ENCODE measurements at regions not wholly inside any gene's neighbourhood (a gene's known extent, or its start where the extent isn't known, plus 50 kb on each side); places are given as distances from the start of the nearest gene placed in this dataset.
"Not testable (repeated sequence)": the region's sequence is repeated elsewhere in the genome, so short reads cannot be mapped to it uniquely, and the experiment has no call there.

DNA sequence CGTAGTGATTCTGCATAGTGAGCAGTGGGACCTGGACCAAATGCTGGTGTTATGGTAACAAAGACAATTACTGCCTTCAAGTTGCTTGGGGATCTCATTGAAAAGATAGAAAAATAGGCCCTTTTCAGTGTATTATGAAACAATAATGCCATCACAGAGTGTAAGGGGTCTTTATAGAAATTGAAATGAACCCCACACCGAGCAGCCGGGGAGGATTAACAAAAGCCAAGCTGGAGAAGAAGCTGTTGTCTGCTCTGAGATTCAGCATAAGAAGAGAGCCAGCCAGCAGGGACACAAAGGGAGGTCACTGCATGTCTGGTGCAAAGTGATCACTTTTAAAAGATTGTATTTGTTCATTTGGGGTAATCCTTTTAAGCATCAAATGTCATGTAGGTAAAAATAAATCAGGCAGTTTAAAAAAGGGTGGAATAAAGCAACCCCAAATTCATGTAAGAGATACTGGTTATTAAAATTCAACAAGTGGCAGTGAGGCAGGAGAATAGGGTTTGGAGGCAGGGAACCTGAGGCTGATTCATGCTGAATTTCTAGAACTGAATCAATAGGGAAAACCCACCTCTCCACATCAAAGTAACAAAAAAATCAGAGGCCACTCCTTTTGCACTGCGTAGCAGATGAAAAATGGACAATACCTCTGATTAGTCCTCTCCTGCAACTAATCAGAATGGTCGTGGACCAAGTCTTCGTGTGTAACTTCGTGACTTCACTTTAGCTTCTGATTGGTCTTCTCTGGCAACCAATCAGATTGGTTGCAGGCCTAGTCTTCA is 1548.3 kb upstream of the SLC10A2 start:
- TF ChIP-seq, protein P1, sequence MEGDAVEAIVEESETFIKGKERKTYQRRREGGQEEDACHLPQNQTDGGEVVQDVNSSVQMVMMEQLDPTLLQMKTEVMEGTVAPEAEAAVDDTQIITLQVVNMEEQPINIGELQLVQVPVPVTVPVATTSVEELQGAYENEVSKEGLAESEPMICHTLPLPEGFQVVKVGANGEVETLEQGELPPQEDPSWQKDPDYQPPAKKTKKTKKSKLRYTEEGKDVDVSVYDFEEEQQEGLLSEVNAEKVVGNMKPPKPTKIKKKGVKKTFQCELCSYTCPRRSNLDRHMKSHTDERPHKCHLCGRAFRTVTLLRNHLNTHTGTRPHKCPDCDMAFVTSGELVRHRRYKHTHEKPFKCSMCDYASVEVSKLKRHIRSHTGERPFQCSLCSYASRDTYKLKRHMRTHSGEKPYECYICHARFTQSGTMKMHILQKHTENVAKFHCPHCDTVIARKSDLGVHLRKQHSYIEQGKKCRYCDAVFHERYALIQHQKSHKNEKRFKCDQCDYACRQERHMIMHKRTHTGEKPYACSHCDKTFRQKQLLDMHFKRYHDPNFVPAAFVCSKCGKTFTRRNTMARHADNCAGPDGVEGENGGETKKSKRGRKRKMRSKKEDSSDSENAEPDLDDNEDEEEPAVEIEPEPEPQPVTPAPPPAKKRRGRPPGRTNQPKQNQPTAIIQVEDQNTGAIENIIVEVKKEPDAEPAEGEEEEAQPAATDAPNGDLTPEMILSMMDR (IDR thresholded peaks at IDR 0.05) = no peak
- no peak for TF ChIP-seq POLR2A (IDR thresholded peaks at IDR 0.05)
- no peak for DNase-seq

DNA sequence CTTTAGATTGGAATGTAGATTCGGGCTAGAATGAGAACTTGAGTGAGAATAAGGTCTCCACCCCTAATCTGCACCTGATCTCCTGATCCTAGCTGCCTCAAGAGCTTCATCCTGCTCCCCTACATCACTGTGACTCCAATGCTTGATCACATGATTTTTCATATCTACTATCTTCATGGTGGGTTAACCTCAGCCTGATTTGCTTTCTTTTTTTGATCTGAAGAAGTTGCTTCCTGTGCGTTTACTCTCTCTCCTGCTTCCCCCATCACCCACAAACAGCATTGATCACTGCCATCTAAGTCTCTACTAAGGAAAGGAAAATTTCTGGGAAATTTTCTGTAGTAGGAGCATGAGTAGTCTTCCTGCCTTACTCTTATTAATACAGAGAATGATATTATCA is 1542.1 kb upstream of the SLC10A2 start:
- H3K4me1 ChIP-seq = no peaks in the 10 kb centered on the region
- TF ChIP-seq, protein P1 (IDR thresholded peaks at IDR 0.05) = no peak
- no peak for TF ChIP-seq POLR2A (IDR thresholded peaks at IDR 0.05)
- intact Hi-C loops (cut with DNase I; ENCODE audit: low total_unique reads) = no loop called here
- no peak overlapping the region for H3K4me3 ChIP-seq
- H3K9me3 ChIP-seq = no peaks in the 10 kb centered on the region
- H3K27me3 ChIP-seq = no peaks in the 10 kb centered on the region
- DNase-seq = no peak
- H3K27ac ChIP-seq = no peak overlapping the region
- no peaks in the 10 kb centered on the region for H3K36me3 ChIP-seq

More for the DNA sequence above, 1548.3 kb upstream of the SLC10A2 start:
- Histone ChIP-seq H3K27me3 (no peaks in the 10 kb centered on the region), H3K9me3 (no peaks in the 10 kb centered on the region), H3K4me1 (no peaks in the 10 kb centered on the region), H3K4me3 (no peak overlapping the region), H3K36me3 (no peaks in the 10 kb centered on the region), H3K27ac (no peak overlapping the region)
- intact Hi-C loops (cut with DNase I; ENCODE audit: low total_unique reads) = no loop called here

DNA sequence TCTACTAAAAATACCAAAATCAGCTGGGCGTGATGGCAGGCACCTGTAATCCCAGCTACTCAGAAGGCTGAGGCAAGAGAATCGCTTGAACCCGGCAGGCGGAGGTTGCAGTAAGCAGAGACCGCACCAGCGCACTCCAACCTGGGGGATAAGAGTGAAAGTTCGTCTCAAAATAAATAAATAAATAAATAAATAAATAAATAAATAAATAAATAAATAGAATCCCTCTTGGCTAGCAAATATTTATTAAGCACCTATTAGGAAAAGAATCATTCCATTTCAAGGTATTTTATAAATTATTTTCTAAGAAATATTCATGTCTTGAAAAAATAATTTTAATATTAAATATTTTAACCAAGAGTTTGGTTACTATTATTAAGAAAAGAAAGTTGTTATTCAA is 1539.2 kb upstream of the SLC10A2 start:
- intact Hi-C loops (cut with DNase I; ENCODE audit: low total_unique reads); H3K27me3 ChIP-seq: not testable (repeated sequence)

DNA sequence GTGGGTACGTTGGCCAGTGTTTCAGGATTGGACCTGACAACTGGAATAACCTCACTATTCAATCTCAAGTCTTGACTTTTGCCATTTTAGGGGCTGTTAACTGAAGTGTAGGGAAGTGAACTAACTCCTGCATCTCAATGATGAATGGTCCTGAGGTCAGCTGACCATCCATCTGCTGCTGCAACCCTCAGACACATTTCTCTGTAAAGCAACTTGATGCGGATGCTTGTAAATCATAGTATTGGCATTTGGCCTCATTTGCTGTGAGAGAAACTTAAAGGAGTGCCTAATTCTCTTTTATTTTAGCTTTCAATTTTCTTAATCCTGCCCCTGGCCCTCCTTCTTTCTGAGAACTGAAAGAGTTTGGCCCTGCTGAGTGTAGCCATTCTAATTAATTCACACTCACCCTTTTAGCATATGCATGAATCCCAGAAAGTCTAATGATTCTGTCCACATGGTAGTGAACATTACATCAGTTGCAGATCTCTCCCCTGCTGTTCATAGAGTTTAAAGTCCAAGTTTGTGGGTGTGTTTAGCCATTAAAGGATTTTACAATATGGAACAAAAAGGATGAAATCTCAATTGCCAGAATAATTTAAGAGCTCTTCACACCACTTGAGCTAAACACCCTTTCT is 1531.4 kb upstream of the SLC10A2 start:
- Histone ChIP-seq H3K9me3 (no peaks in the 10 kb centered on the region), H3K4me3 (no peak overlapping the region), H3K36me3 (no peaks in the 10 kb centered on the region), H3K27me3 (no peaks in the 10 kb centered on the region), H3K4me1 (no peaks in the 10 kb centered on the region), H3K27ac (no peak overlapping the region)
- intact Hi-C loops (cut with DNase I; ENCODE audit: low total_unique reads) = loop anchor here (5.0 kb wide), 1 partner anchor 1570 kb away; no protein-coding TSS in a partner anchor
- no peak for DNase-seq
- TF ChIP-seq, protein P1 (IDR thresholded peaks at IDR 0.05) = no peak
- TF ChIP-seq POLR2A (IDR thresholded peaks at IDR 0.05) = no peak

More for the DNA sequence above, 1539.2 kb upstream of the SLC10A2 start:
- not testable (repeated sequence) for H3K4me1 ChIP-seq, H3K36me3 ChIP-seq, H3K4me3 ChIP-seq, H3K9me3 ChIP-seq, H3K27ac ChIP-seq, DNase-seq

DNA sequence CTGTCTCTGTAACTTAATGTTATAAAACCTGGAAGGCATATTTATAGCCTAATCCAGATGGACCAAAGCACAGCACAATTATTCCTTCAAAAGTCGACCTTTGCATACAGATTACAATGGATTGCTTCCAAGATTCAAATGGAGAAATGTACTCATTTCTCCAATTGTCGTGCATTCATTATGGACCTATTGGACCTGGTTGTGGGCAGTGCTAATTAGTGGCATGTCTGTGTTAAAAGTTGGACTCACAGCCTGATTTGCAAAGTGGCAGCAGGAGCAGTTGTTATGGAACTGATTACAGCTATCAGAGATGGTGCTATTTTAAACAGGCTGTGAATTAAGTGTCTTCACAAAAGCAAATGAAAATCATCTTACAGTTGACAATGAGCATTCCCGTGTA is 1529.3 kb upstream of the SLC10A2 start:
- H3K27ac ChIP-seq = no peak overlapping the region
- H3K4me3 ChIP-seq = no peak overlapping the region
- no peaks in the 10 kb centered on the region for H3K36me3 ChIP-seq
- H3K4me1 ChIP-seq = no peaks in the 10 kb centered on the region
- intact Hi-C loops (cut with DNase I; ENCODE audit: low total_unique reads) = loop anchor here (5.0 kb wide), 1 partner anchor 1572 kb away; no protein-coding TSS in a partner anchor
- no peaks in the 10 kb centered on the region for H3K9me3 ChIP-seq
- TF ChIP-seq, protein P1 (IDR thresholded peaks at IDR 0.05) = no peak
- no peak for TF ChIP-seq POLR2A (IDR thresholded peaks at IDR 0.05)
- no peaks in the 10 kb centered on the region for H3K27me3 ChIP-seq
- DNase-seq = no peak
